NCI-H2196 treated with DMSO at 0.1 percent for 48 hours (cell line): ENCODE measurements at regions not wholly inside any gene's neighbourhood (a gene's known extent, or its start where the extent isn't known, plus 50 kb on each side); places are given as distances from the start of the nearest gene placed in this dataset.

Source experiments
- DNase-seq: peaks from one replicate; lab custom pipeline; 2025; ENCODE audit not compliant: unreplicated experiment; lab: John Stamatoyannopoulos, UW

- no peak for DNase-seq
Measured at GRCh38 chr11:19294444-19294843, 53.7 kb upstream of the E2F8 start.

GRCh38 chr11:19291064-19291463 lies 50.3 kb upstream of the E2F8 start:
- DNase-seq, result no peak
